H1 (cell line): ENCODE measurements at regions not wholly inside any gene's neighbourhood (a gene's known extent, or its start where the extent isn't known, plus 50 kb on each side); places are given as distances from the start of the nearest gene placed in this dataset.

ENCODE experiments used
- BRCA1 ChIP-seq: IDR thresholded peaks from 2 replicates; pipeline ENCODE4 v1.6.1; 2012; ENCODE audit warnings: low read depth, low read length, improper control_type of control experiment
- CHD7 ChIP-seq: fragments of 300-600 bp; sonication (generic); IDR thresholded peaks from 2 replicates; pipeline ENCODE4 v1.7.1; 2012; ENCODE audit warnings: low read length, moderate library complexity, mild to moderate bottlenecking, inconsistent platforms; ENCODE audit not compliant: insufficient replicate concordance
- EP300 ChIP-seq, 2 experiments: IDR thresholded peaks; 1 replicate in 1 of 2; 2 replicates in 1 of 2; pipeline ENCODE4 v1.6.1; 2011 to 2012; ENCODE audit warnings: low read depth in 2 of 2, low read length in 2 of 2, mild to moderate bottlenecking in 2 of 2, borderline replicate concordance in 1 of 2, inconsistent platforms in 1 of 2, moderate library complexity in 1 of 2
- GABPA ChIP-seq: IDR thresholded peaks from 2 replicates; pipeline ENCODE4 v1.6.1; 2011; ENCODE audit warnings: mild to moderate bottlenecking, low read length, moderate library complexity, borderline replicate concordance; ENCODE audit not compliant: insufficient read depth
- KDM1A ChIP-seq: fragments of 200-600, 300-600 bp; sonication (generic); IDR thresholded peaks from 2 replicates; pipeline ENCODE4 v1.7.1; 2016; ENCODE audit warnings: mild to moderate bottlenecking, low read length, borderline replicate concordance
- RNF2 ChIP-seq: fragments of 200-900, 300-1000 bp; sonication (generic); IDR thresholded peaks from 2 replicates; pipeline ENCODE4 v1.7.1; 2016; ENCODE audit warnings: borderline replicate concordance, low read depth, mild to moderate bottlenecking, antibody characterized with exemption, low read length; ENCODE audit not compliant: poor library complexity, severe bottlenecking; ENCODE audit errors: missing control alignments
- SP4 ChIP-seq: IDR thresholded peaks from 2 replicates; pipeline ENCODE4 v1.6.1; 2012; ENCODE audit warnings: low read length, inconsistent platforms
- TAF1 ChIP-seq: IDR thresholded peaks from 2 replicates; pipeline ENCODE4 v1.6.1; 2011; ENCODE audit warnings: mild to moderate bottlenecking, low read depth, low read length
- TBP ChIP-seq: IDR thresholded peaks from 2 replicates; pipeline ENCODE4 v1.6.1; 2011; ENCODE audit warnings: low read depth, low read length, improper control_type of control experiment

GRCh38 chr5:91722736-91723467 lies 339.8 kb upstream of the ARRDC3 start (continued):
- no peak for TF ChIP-seq CHD7
- TF ChIP-seq EP300 (IDR thresholded peaks at IDR 0.05; ENCODE audit: borderline replicate concordance in 1 of 2, low read depth in 2 of 2, low read length in 2 of 2), result no peak
- no peak for TF ChIP-seq GABPA
- no peak for TF ChIP-seq TAF1
- no peak for TF ChIP-seq KDM1A
- TF ChIP-seq RNF2, result no peak
- no peak for TF ChIP-seq TBP
- TF ChIP-seq SP4, result no peak
- TF ChIP-seq BRCA1, result no peak
